Uterus (tissue), 3 donors: ENCODE measurements at regions not wholly inside any gene's neighbourhood (a gene's known extent, or its start where the extent isn't known, plus 50 kb on each side); places are given as distances from the start of the nearest gene placed in this dataset.
A peak's percentile ranks its signal among the peaks of the same experiment; 100 is the strongest.

Source experiments
- DNase-seq, 2 donors: peaks; one replicate each; pipeline ENCODE4 v3.0.0-alpha.2; 2019 to 2020
- H3K27ac ChIP-seq, 2 donors: fragments of 200-600 bp; sonication (generic); 1 replicate in 1 of 2; 2 replicates in 1 of 2; pipeline ENCODE4 v1.5.1; 2016 to 2018
- H3K27me3 ChIP-seq, 2 donors: fragments of 200-600 bp; sonication (generic); one replicate each; pipeline ENCODE4 v1.5.1; 2018 to 2019; ENCODE audit warnings: control low read depth in 1 of 2
- H3K36me3 ChIP-seq, 2 donors: fragments of 200-600 bp; sonication (generic); one replicate each; pipeline ENCODE4 v1.5.1; 2019; ENCODE audit warnings: control low read depth in 1 of 2
- H3K4me1 ChIP-seq, 2 donors: fragments of 200-600 bp; sonication (generic); one replicate each; pipeline ENCODE4 v1.5.1; 2018 to 2019; ENCODE audit warnings: control low read depth in 1 of 2
- H3K4me3 ChIP-seq, 2 donors: fragments of 200-600 bp; sonication (generic); 1 replicate in 1 of 2; 2 replicates in 1 of 2; pipeline ENCODE4 v1.5.1; 2018 to 2019; ENCODE audit warnings: mild to moderate bottlenecking in 1 of 2
- H3K9me3 ChIP-seq, 2 donors: fragments of 200-600 bp; sonication (generic); one replicate each; pipeline ENCODE4 v1.5.1; 2019; ENCODE audit warnings: control low read depth in 1 of 2
- POLR2A ChIP-seq, 2 donors: fragments of 450-650 bp; IDR thresholded peaks; one replicate each; pipeline ENCODE4 v1.6.1; 2016; ENCODE audit warnings: antibody characterized with exemption in 2 of 2, mild to moderate bottlenecking in 1 of 2, moderate library complexity in 1 of 2
- intact Hi-C: fragments of 100-400 bp; cut with DNase I; formaldehyde crosslinking; loops from one replicate; pipeline ENCODE4 v1.15.1; 2023; ENCODE audit warnings: low total_unique reads
- TF ChIP-seq, protein P1 (sequence below), 4 experiments: fragments of 200-600 bp in 2 of 4; fragments of 450-650 bp in 2 of 4; sonication (generic) in 2 of 4; IDR thresholded peaks; one replicate each; pipeline ENCODE4 v1.5.1; 2016 to 2019; ENCODE audit warnings: antibody characterized with exemption in 4 of 4, mild to moderate bottlenecking in 2 of 4, moderate library complexity in 1 of 4
- donor health status: DM: yes; HTN: yes; CAD: no.

DNA sequence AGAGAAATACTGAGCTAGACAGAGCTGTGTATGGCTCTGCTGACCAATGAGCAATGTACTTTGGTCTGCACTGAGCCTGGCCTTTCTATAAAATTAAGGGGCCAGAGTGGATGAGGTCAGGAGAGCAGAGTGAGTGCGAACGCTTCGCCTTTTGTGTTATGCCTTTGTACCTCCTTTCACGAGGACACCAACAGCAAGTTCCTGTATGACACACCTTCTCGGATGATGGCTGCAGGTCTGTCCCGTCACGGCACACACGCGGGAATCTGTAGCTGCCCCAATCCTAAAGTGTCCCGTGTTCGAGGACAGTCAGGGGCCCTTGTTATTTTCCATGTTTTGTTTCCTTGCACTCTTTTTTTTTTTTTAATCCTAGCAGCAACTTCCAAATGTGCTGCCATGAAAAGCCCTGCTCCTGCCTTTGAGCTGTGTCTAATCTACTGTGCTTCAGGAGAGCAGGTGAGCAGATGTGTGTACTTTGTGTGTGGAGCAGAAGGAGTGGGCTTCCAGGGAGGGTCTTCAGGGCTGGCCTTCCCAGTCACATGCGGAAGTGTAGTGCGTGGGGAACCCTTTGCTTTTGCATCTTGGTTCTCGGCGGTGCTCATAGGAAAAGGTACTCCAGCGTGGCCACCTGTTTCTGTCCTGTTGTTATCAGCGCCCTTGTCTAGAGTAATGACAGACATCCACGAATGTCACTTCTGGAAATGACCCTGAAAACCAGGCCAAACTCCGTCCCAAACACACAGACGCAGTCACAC lies 213.2 kb downstream of the NDUFA10 start:
- intact Hi-C loops: no loop called here
- peaks cover 0 to 4% of the 10 kb centered on the region in 2 donors for H3K4me1 ChIP-seq
- H3K27ac ChIP-seq: peak overlapping the region; percentile 0 to 42
- no peaks in the 10 kb centered on the region for H3K9me3 ChIP-seq
- H3K36me3 ChIP-seq: no peaks in the 10 kb centered on the region
- no peaks in the 10 kb centered on the region for H3K27me3 ChIP-seq
- peak; percentile 9 for DNase-seq
- H3K4me3 ChIP-seq: no peak overlapping the region
- no peak for TF ChIP-seq POLR2A (IDR thresholded peaks at IDR 0.05)
- TF ChIP-seq, protein P1, sequence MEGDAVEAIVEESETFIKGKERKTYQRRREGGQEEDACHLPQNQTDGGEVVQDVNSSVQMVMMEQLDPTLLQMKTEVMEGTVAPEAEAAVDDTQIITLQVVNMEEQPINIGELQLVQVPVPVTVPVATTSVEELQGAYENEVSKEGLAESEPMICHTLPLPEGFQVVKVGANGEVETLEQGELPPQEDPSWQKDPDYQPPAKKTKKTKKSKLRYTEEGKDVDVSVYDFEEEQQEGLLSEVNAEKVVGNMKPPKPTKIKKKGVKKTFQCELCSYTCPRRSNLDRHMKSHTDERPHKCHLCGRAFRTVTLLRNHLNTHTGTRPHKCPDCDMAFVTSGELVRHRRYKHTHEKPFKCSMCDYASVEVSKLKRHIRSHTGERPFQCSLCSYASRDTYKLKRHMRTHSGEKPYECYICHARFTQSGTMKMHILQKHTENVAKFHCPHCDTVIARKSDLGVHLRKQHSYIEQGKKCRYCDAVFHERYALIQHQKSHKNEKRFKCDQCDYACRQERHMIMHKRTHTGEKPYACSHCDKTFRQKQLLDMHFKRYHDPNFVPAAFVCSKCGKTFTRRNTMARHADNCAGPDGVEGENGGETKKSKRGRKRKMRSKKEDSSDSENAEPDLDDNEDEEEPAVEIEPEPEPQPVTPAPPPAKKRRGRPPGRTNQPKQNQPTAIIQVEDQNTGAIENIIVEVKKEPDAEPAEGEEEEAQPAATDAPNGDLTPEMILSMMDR (IDR thresholded peaks at IDR 0.05): no peak

DNA sequence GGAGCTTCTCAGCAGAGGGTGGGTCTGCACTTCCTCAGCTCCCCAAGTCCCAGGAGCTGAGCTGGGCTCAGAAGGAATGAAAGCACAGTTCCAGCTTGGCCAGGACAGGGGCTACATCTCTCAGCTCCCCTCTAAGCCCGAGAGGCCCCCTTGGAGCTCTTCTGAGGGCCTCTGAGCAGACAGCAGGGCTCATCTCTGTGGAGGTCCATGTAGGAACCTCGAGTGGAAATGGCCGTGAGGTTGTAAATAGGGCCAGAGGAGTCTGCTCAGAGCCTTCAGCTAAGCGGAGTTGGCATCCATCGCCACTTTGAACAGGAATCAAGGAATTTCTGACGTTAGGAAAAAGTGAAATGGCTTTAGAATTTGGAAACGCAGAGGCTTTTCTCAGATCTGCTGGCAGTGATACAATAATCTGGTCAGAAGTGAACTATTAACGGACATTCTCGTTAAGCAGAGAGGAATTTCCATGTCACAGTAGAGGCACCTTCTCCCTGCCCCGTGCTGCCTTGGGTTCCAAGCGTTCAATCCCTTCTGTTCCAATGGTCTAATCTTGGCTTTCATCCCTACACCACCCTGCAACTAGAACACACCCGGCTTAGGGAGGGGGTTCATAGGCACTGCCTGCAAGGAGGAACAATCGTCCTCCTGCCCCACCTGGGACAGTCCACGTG lies 213.9 kb downstream of the NDUFA10 start:
- H3K4me3 ChIP-seq: no peak overlapping the region
- TF ChIP-seq, protein P1 (IDR thresholded peaks at IDR 0.05): no peak
- TF ChIP-seq POLR2A (IDR thresholded peaks at IDR 0.05): no peak
- no peaks in the 10 kb centered on the region for H3K27me3 ChIP-seq
- intact Hi-C loops: no loop called here
- H3K36me3 ChIP-seq: no peaks in the 10 kb centered on the region
- DNase-seq: peak; percentile 18 to 19
- H3K9me3 ChIP-seq: no peaks in the 10 kb centered on the region
- H3K27ac ChIP-seq: peak overlapping the region; percentile 0 to 42
- peaks cover 0 to 4% of the 10 kb centered on the region in 2 donors for H3K4me1 ChIP-seq

DNA sequence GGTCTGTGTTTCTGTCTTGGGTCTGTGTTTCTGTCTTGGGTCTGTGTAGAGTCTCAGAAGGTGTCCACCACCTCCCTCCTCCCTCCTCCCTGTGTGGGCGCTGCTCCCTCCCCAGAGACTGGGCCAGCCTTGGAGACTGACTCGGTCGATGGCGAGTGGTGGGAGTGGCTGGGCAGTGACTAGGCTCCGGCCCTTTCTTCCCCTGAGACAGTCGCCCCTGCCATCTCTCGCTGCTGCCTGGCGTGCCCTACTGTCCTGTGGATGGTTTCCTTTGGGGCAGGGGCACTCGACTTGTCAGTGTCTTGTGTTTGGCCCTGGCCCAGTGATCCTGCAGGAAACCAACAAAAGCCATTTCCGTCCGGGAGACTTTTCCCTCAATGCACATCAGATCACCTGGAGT lies 215.8 kb downstream of the NDUFA10 start:
- Histone ChIP-seq H3K4me3 (no peak overlapping the region), H3K27ac (no peak overlapping the region), H3K27me3 (no peaks in the 10 kb centered on the region), H3K9me3 (no peaks in the 10 kb centered on the region), H3K36me3 (no peaks in the 10 kb centered on the region), H3K4me1 (peaks cover 0 to 4% of the 10 kb centered on the region in 2 donors)
- DNase-seq: peak; percentile 3 to 10
- TF ChIP-seq POLR2A (IDR thresholded peaks at IDR 0.05): no peak
- TF ChIP-seq, protein P1 (IDR thresholded peaks at IDR 0.05): no peak
- intact Hi-C loops: no loop called here

DNA sequence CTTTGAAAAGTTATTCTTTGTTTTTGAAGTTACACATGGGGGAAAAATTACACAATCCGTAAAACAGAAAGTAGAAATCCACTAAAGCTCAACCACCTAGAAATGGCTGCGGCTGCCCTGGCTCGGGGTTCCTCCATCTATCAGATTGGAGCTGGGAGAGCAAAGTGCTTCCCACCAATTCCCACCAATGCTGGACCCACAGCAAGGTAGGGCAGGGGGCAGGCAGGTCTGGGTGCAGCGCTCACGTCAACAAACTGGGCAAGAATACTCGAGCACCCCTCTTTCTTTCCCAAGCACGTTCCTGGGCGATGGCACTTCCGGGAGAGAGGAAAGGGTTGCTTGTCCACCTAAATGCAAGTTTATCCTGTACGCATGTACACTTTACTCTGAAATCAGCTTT lies 217.6 kb downstream of the NDUFA10 start:
- H3K27me3 ChIP-seq: no peaks in the 10 kb centered on the region
- intact Hi-C loops: no loop called here
- DNase-seq: no peak
- no peak overlapping the region for H3K27ac ChIP-seq
- no peaks in the 10 kb centered on the region for H3K36me3 ChIP-seq
- H3K4me3 ChIP-seq: no peak overlapping the region
- no peaks in the 10 kb centered on the region for H3K9me3 ChIP-seq
- no peaks in the 10 kb centered on the region for H3K4me1 ChIP-seq
- no peak for TF ChIP-seq POLR2A (IDR thresholded peaks at IDR 0.05)
- TF ChIP-seq, protein P1 (IDR thresholded peaks at IDR 0.05): no peak

DNA sequence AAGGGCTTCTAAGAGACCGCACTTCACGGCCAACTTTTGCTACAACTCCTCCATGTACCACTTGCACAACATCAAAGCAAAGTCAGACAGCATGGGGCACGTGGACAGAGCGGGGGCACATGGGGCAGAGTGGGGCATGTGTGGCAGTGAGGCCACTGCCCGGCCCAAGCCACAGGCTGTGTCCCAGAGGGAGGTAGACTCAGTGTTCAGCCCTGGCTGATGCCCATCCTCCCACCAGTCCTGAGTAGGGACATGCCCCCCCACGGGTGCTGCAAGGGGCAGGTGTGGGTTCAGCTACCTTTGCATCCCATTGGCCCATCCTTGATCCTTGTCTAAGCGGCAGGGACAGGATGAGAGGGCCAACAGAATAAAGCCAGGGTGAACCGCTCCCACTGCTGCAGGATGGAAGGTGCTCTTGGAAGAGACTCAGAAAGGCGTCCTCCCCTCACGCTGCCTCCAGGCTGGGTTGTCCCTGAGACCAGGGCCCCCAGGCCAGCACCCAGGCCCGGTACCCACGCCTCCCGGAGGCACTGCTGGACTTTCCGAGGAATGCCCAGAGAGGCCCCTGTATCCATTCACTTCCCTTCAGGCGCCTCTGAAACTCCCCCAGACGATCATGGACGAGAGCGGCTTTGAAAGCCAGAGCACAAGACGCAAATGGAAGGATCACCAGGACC lies 218.2 kb downstream of the NDUFA10 start:
- Histone ChIP-seq H3K27me3 (no peaks in the 10 kb centered on the region), H3K27ac (no peak overlapping the region), H3K9me3 (no peaks in the 10 kb centered on the region), H3K4me3 (no peak overlapping the region), H3K4me1 (no peaks in the 10 kb centered on the region), H3K36me3 (no peaks in the 10 kb centered on the region)
- TF ChIP-seq, protein P1 (IDR thresholded peaks at IDR 0.05): no peak
- TF ChIP-seq POLR2A (IDR thresholded peaks at IDR 0.05): no peak
- intact Hi-C loops: no loop called here
- DNase-seq: no peak
